ENCODE measurements at regions not wholly inside any gene's neighbourhood (a gene's known extent, or its start where the extent isn't known, plus 50 kb on each side); places are given as distances from the start of the nearest gene placed in this dataset.

GRCh38 chr18:30712383-30712782, 330.2 kb downstream of the DSC3 start:
- TF ChIP-seq CTCF (IDR thresholded peaks at IDR 0.05) (no peak), POLR2AphosphoS5 (IDR thresholded peaks at IDR 0.05) (no peak), POLR2A (IDR thresholded peaks at IDR 0.05) (no peak)
